ENCODE measurements at regions not wholly inside any gene's neighbourhood (a gene's known extent, or its start where the extent isn't known, plus 50 kb on each side); places are given as distances from the start of the nearest gene placed in this dataset.

- TF ChIP-seq POLR2A (IDR thresholded peaks at IDR 0.05) (no peak), CTCF (IDR thresholded peaks at IDR 0.05) (no peak)
These were observed 606.1 kb upstream of the CADM1 start for GRCh38 chr11:116110356-116110755.
